HCT116 (cell line): ENCODE measurements at regions not wholly inside any gene's neighbourhood (a gene's known extent, or its start where the extent isn't known, plus 50 kb on each side); places are given as distances from the start of the nearest gene placed in this dataset.

ENCODE experiments used
- ATAC-seq: fragments of 200-7000 bp; cut with Tn5 transposase; 2 replicates; pipeline ENCODE4 v1.9.1; 2020; ENCODE audit warnings: mild to moderate bottlenecking, moderate library complexity
- BruUV-seq: library from RNA; stranded (reverse); fragments of 400-500 nt; replicated peaks from 2 replicates; lab custom pipeline; 2021; lab: Mats Ljungman, UMichigan
- CTCF ChIA-PET: fragments of 300-600 bp; sonication (Branson Sonifier 250); formaldehyde crosslinking; loops from one replicate; lab custom pipeline; 2021; ENCODE audit warnings: antibody characterized with exemption; lab: Charles Lee
- POLR2A ChIA-PET: fragments of 300-600, 350-600 bp; sonication (Branson Sonifier 250); formaldehyde crosslinking; loops from one replicate; lab custom pipeline; 2021; ENCODE audit warnings: antibody characterized with exemption; lab: Charles Lee
- RAD21 ChIA-PET, 2 experiments: fragments of 300-600 bp; sonication (Branson Sonifier 250); formaldehyde crosslinking; loops; one replicate each; lab custom pipeline; 2023; ENCODE audit warnings: low total read pairs in 2 of 2; ENCODE audit not compliant: uncharacterized antibody in 2 of 2, unreplicated experiment in 2 of 2, low non-redundant PET in 1 of 2; lab: Charles Lee
- DNase-seq: peaks from one replicate; pipeline ENCODE4 v3.0.0-alpha.2; 2010; ENCODE audit warnings: low read depth, low spot score
- H2AFZ ChIP-seq: fragments of 200-600 bp; shearing (Covaris generic), sonication (generic); 2 replicates; pipeline ENCODE4 v1.6.1; 2017; ENCODE audit warnings: low read depth, mixed run types, mixed read lengths, antibody characterized with exemption, low read length; ENCODE audit not compliant: poor library complexity, severe bottlenecking
- H3K27ac ChIP-seq: 2 replicates; pipeline ENCODE4 v1.5.1; 2012; ENCODE audit warnings: low read depth, low read length
- H3K27me3 ChIP-seq: fragments of 200-600 bp; sonication (generic); 2 replicates; pipeline ENCODE4 v1.6.1; 2016; ENCODE audit warnings: mixed run types, low read length, mixed read lengths; ENCODE audit not compliant: insufficient read depth
- H3K36me3 ChIP-seq, 2 experiments: fragments of 200-500 bp in 1 of 2; fragments of 200-600 bp in 1 of 2; sonication (Bioruptor generic) in 1 of 2; sonication (generic) in 1 of 2; 2 replicates each; pipeline versions ENCODE4 v1.5.1 to v1.6.1; 2014 to 2016; ENCODE audit warnings: low read length in 2 of 2, inconsistent platforms in 1 of 2, mixed read lengths in 1 of 2, mixed run types in 1 of 2; ENCODE audit not compliant: insufficient read depth in 2 of 2, control insufficient read depth in 1 of 2
- H3K4me1 ChIP-seq, 2 experiments: fragments of 200-600 bp in 1 of 2; sonication (generic) in 1 of 2; 2 replicates each; pipeline versions ENCODE4 v1.5.1 to v1.6.1; 2012 to 2017; ENCODE audit warnings: low read length in 2 of 2, inconsistent platforms in 1 of 2, mild to moderate bottlenecking in 1 of 2, mixed read lengths in 1 of 2, mixed run types in 1 of 2, moderate library complexity in 1 of 2; ENCODE audit not compliant: insufficient read depth in 2 of 2, control insufficient read depth in 1 of 2
- H3K4me2 ChIP-seq: fragments of 200-600 bp; sonication (generic); 2 replicates; pipeline ENCODE4 v1.6.1; 2017; ENCODE audit warnings: mixed run types, low read length, mixed read lengths
- H3K4me3 ChIP-seq, 2 experiments: fragments of 200-600 bp in 1 of 2; sonication (generic) in 1 of 2; replicated peaks in 1 of 2; 2 replicates each; pipeline ENCODE4 v1.5.1; 2011 to 2016; ENCODE audit warnings: low read length in 2 of 2, control low read depth in 1 of 2, low read depth in 1 of 2, mild to moderate bottlenecking in 1 of 2, mixed read lengths in 1 of 2, mixed run types in 1 of 2
- H3K79me2 ChIP-seq: fragments of 200-600 bp; sonication (generic); 2 replicates; pipeline ENCODE4 v1.6.1; 2017; ENCODE audit warnings: mild to moderate bottlenecking, mixed run types, low read length, moderate library complexity, mixed read lengths; ENCODE audit not compliant: insufficient read depth
- H3K9ac ChIP-seq: fragments of 200-600 bp; sonication (generic); 2 replicates; pipeline ENCODE4 v1.6.1; 2016; ENCODE audit warnings: low read length, mixed read lengths
- H3K9me2 ChIP-seq: fragments of 200-600 bp; sonication (generic), shearing (Covaris generic); 2 replicates; pipeline ENCODE4 v1.6.1; 2017; ENCODE audit warnings: mixed run types, mild to moderate bottlenecking, moderate library complexity; ENCODE audit not compliant: insufficient read depth
- H3K9me3 ChIP-seq, 2 experiments: fragments of 200-500 bp in 1 of 2; fragments of 200-600 bp in 1 of 2; sonication (Bioruptor generic) in 1 of 2; sonication (generic) in 1 of 2; 2 replicates each; pipeline ENCODE4 v1.6.1; 2014 to 2017; ENCODE audit warnings: low read length in 2 of 2, mixed read lengths in 2 of 2, inconsistent platforms in 1 of 2, low read depth in 1 of 2, mild to moderate bottlenecking in 1 of 2, mixed run types in 1 of 2, moderate library complexity in 1 of 2; ENCODE audit not compliant: control insufficient read depth in 1 of 2, insufficient read depth in 1 of 2
- H4K20me1 ChIP-seq: fragments of 200-600 bp; sonication (generic), shearing (Covaris generic); 2 replicates; pipeline ENCODE4 v1.6.1; 2017; ENCODE audit warnings: mixed run types, mild to moderate bottlenecking, moderate library complexity; ENCODE audit not compliant: insufficient read depth
- ATF3 ChIP-seq: IDR thresholded peaks from 2 replicates; pipeline ENCODE4 v1.6.1; 2012
- CBX3 ChIP-seq: IDR thresholded peaks from 2 replicates; pipeline ENCODE4 v1.6.1; 2012; ENCODE audit warnings: low read depth
- EGR1 ChIP-seq: IDR thresholded peaks from 2 replicates; pipeline ENCODE4 v1.6.1; 2012; ENCODE audit warnings: low read depth
- ELF1 ChIP-seq: IDR thresholded peaks from 2 replicates; pipeline ENCODE4 v1.6.1; 2012; ENCODE audit warnings: low read depth, borderline replicate concordance
- JUND ChIP-seq: IDR thresholded peaks from 2 replicates; pipeline ENCODE4 v1.6.1; 2012
- MAX ChIP-seq: IDR thresholded peaks from 2 replicates; pipeline ENCODE4 v1.6.1; 2012
- POLR2AphosphoS5 ChIP-seq: IDR thresholded peaks from 2 replicates; pipeline ENCODE4 v1.6.1; 2011; ENCODE audit warnings: mild to moderate bottlenecking, low read depth, low read length, moderate library complexity
- RAD21 ChIP-seq: IDR thresholded peaks from 2 replicates; pipeline ENCODE4 v1.6.1; 2012; ENCODE audit warnings: low read depth, mild to moderate bottlenecking
- REST ChIP-seq: IDR thresholded peaks from 2 replicates; pipeline ENCODE4 v1.6.1; 2012; ENCODE audit warnings: low read depth
- SP1 ChIP-seq: IDR thresholded peaks from 2 replicates; pipeline ENCODE4 v1.6.1; 2012; ENCODE audit warnings: low read depth
- SRF ChIP-seq: IDR thresholded peaks from 2 replicates; pipeline ENCODE4 v1.6.1; 2012; ENCODE audit warnings: low read depth
- TCF7L2 ChIP-seq: IDR thresholded peaks from 2 replicates; pipeline ENCODE4 v1.7.0; 2011; ENCODE audit warnings: borderline replicate concordance, inconsistent platforms; ENCODE audit not compliant: insufficient read depth, insufficient read length; ENCODE audit errors: extremely low read depth
- YY1 ChIP-seq: IDR thresholded peaks from 2 replicates; pipeline ENCODE4 v1.6.1; 2011; ENCODE audit warnings: low read length, low read depth, moderate library complexity, mild to moderate bottlenecking; ENCODE audit not compliant: insufficient replicate concordance; ENCODE audit errors: extremely low read depth
- ZFX ChIP-seq: fragments of 450-650 bp; IDR thresholded peaks from 2 replicates; pipeline ENCODE4 v1.6.1; 2017
- ZNF274 ChIP-seq: fragments of 200-500 bp; sonication (Bioruptor generic); IDR thresholded peaks from 2 replicates; pipeline ENCODE4 v1.6.1; 2014; ENCODE audit warnings: mild to moderate bottlenecking, low read depth, low read length, inconsistent platforms
- intact Hi-C: fragments of 100-400 bp; cut with micrococcal nuclease; formaldehyde crosslinking; loops from 2 replicates; pipeline ENCODE4 v1.10.0; 2022

GRCh38 chr11:104792861-104793260 is 105.4 kb downstream of the CASP12 start:
- no peaks in the 10 kb centered on the region for H4K20me1 ChIP-seq
- no peak overlapping the region for H3K9ac ChIP-seq
- ChIA-PET POLR2A (no interaction called here), CTCF (no interaction called here), RAD21 (no interaction called here)
- H3K9me3 ChIP-seq = no peaks in the 10 kb centered on the region
- no peak overlapping the region for H3K27ac ChIP-seq
- no peaks in the 10 kb centered on the region; the same call in none of the 2 replicates for H3K9me2 ChIP-seq
- H3K4me1 ChIP-seq = no peaks in the 10 kb centered on the region
- H2AFZ ChIP-seq = no peak overlapping the region
- intact Hi-C loops = no loop called here
- H3K36me3 ChIP-seq = no peaks in the 10 kb centered on the region
- no peak overlapping the region for H3K4me2 ChIP-seq
- no peak for ATAC-seq
- no peak overlapping the region for H3K4me3 ChIP-seq
- DNase-seq = no peak
- no TSS peak for BruUV-seq
- no peaks in the 10 kb centered on the region for H3K27me3 ChIP-seq
- TF ChIP-seq ZNF274 (no peak), ZFX (no peak), SP1 (no peak), RAD21 (no peak), MAX (no peak)
- H3K79me2 ChIP-seq = no peaks in the 10 kb centered on the region

- TF ChIP-seq POLR2AphosphoS5 (no peak), EGR1 (no peak), JUND (no peak), REST (no peak), CBX3 (no peak), TCF7L2 (no peak), YY1 (no peak), ATF3 (no peak), SRF (no peak), ELF1 (no peak)
- RAD21 ChIA-PET = no interaction called here
- CTCF ChIA-PET = no interaction called here
Measured at GRCh38 chr11:104791896-104792295, 106.4 kb downstream of the CASP12 start.

More at GRCh38 chr11:104791896-104792295, 106.4 kb downstream of the CASP12 start:
- Histone ChIP-seq H3K9me2 (no peaks in the 10 kb centered on the region; the same call in 1 of the 2 replicates), H3K27me3 (no peaks in the 10 kb centered on the region), H3K79me2 (no peaks in the 10 kb centered on the region), H3K4me3 (no peak overlapping the region), H3K4me1 (no peaks in the 10 kb centered on the region), H3K4me2 (no peak overlapping the region), H3K27ac (no peak overlapping the region), H3K9me3 (no peaks in the 10 kb centered on the region), H4K20me1 (no peaks in the 10 kb centered on the region), H3K9ac (no peak overlapping the region), H3K36me3 (no peaks in the 10 kb centered on the region), H2AFZ (no peak overlapping the region)
- BruUV-seq = no TSS peak
- DNase-seq (no peak), ATAC-seq (no peak)
- intact Hi-C loops = no loop called here
- POLR2A ChIA-PET = no interaction called here
